Activated CD4-positive, alpha-beta T cell treated with anti-CD3 and anti-CD28 coated beads for 36 hours (primary cell): ENCODE measurements at regions not wholly inside any gene's neighbourhood (a gene's known extent, or its start where the extent isn't known, plus 50 kb on each side); places are given as distances from the start of the nearest gene placed in this dataset.
"Not testable (repeated sequence)": the region's sequence is repeated elsewhere in the genome, so short reads cannot be mapped to it uniquely, and the experiment has no call there.

Experiments
- ATAC-seq: fragments of 200-7000 bp; cut with Tn5 transposase; one replicate; pipeline ENCODE4 v1.10.0; 2021; ENCODE audit warnings: mild to moderate bottlenecking, moderate library complexity
- CTCF ChIA-PET: fragments of 350-600 bp; sonication (Branson Sonifier 250); formaldehyde crosslinking; loops from one replicate; lab custom pipeline; 2021; ENCODE audit warnings: antibody characterized with exemption; lab: Charles Lee
- POLR2A ChIA-PET: fragments of 350-600 bp; sonication (Branson Sonifier 250); formaldehyde crosslinking; loops from one replicate; lab custom pipeline; 2021; ENCODE audit warnings: antibody characterized with exemption, inconsistent platforms; lab: Charles Lee
- DNase-seq: peaks from one replicate; pipeline ENCODE4 v3.0.0-alpha.2; 2020
- H3K27ac Mint-ChIP-seq: one replicate; pipeline ENCODE4 v1.8.0; 2021; ENCODE audit warnings: mixed read lengths
- H3K27me3 Mint-ChIP-seq: one replicate; pipeline ENCODE4 v1.8.0; 2021; ENCODE audit warnings: mixed read lengths
- H3K36me3 Mint-ChIP-seq: one replicate; pipeline ENCODE4 v1.8.0; 2021; ENCODE audit warnings: low read depth, mixed read lengths
- H3K4me1 Mint-ChIP-seq: one replicate; pipeline ENCODE4 v1.8.0; 2021; ENCODE audit warnings: mixed read lengths
- H3K4me3 Mint-ChIP-seq: one replicate; pipeline ENCODE4 v1.8.0; 2021; ENCODE audit warnings: mild to moderate bottlenecking, moderate library complexity, mixed read lengths
- H3K9me3 Mint-ChIP-seq: one replicate; pipeline ENCODE4 v1.8.0; 2021; ENCODE audit warnings: low read depth, mixed read lengths
- intact Hi-C, 2 experiments: fragments of 100-400 bp; cut with DNase I in 1 of 2; cut with micrococcal nuclease in 1 of 2; formaldehyde crosslinking; loops; one replicate each; pipeline versions ENCODE4 v1.14.2 to v1.15.1; 2022 to 2024; cut with DNase I, micrococcal nuclease

GRCh38 chr13:108077284-108077683 is 138.1 kb downstream of the LIG4 start:
- ATAC-seq (no peak), DNase-seq (no peak)
- Mint-ChIP-seq H3K9me3 (peaks cover 15% of the 10 kb centered on the region), H3K27ac (no peak overlapping the region), H3K4me1 (no peaks in the 10 kb centered on the region), H3K4me3 (no peak overlapping the region), H3K36me3 (no peaks in the 10 kb centered on the region), H3K27me3 (no peaks in the 10 kb centered on the region)
- ChIA-PET CTCF (no interaction called here), POLR2A (no interaction called here)
- intact Hi-C loops: no loop called here

DNA sequence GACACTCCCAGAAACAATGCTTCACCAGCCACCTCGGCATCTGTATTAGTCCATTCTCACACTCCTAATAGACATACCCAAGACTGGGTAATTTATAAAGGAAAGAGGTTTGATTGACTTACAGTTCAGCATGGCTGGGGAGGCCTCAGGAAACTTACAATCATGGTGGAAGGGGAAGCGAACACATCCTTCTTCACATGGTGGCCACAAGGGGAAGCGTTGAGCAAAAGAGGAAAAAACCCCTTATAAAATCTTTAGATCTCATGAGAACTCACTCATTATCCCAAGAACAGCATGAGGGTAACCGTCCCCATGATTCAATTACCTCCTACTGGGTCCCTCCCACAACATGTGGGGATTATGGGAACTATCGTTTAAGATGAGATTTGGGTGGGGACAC is 140.9 kb downstream of the LIG4 start:
- not testable (repeated sequence) for H3K4me3 Mint-ChIP-seq
- H3K9me3 Mint-ChIP-seq: peaks cover 20% of the 10 kb centered on the region

GRCh38 chr13:108070925-108071324 is 144.4 kb downstream of the LIG4 start:
- Mint-ChIP-seq H3K27me3 (no peaks in the 10 kb centered on the region), H3K9me3 (peaks cover 6% of the 10 kb centered on the region), H3K4me1 (no peaks in the 10 kb centered on the region), H3K27ac (no peak overlapping the region), H3K36me3 (no peaks in the 10 kb centered on the region), H3K4me3 (no peak overlapping the region)
- ChIA-PET CTCF (no interaction called here), POLR2A (no interaction called here)
- DNase-seq: no peak
- intact Hi-C loops: no loop called here
- no peak for ATAC-seq

More for the DNA sequence above, 140.9 kb downstream of the LIG4 start:
- DNase-seq, intact Hi-C loops, H3K27me3 Mint-ChIP-seq, H3K36me3 Mint-ChIP-seq, H3K4me1 Mint-ChIP-seq, ATAC-seq, CTCF ChIA-PET, POLR2A ChIA-PET, H3K27ac Mint-ChIP-seq: not testable (repeated sequence)

DNA sequence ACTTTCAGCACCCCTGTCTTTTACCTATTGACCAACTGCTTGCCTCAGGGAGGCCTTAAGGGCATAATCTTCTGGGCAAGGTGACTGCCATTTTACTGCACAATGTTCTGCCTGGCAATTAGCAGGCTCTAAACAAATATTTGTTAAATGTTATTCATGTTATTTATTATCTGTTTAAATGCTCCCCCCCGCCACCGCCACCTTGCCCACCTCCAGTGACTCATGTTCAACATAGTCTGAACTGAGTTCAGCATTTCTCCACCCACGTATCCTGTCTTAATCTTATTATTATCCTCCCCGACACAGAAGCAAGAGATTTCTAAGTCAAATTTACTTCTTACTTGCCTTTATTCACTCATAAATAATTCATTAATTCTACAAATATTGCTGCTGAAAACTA is 144.8 kb downstream of the LIG4 start:
- POLR2A ChIA-PET: no interaction called here
- CTCF ChIA-PET: no interaction called here

GRCh38 chr13:108069521-108070210 is 145.7 kb downstream of the LIG4 start:
- DNase-seq (no peak), ATAC-seq (no peak)
- H3K9me3 Mint-ChIP-seq: peaks cover 6% of the 10 kb centered on the region
- intact Hi-C loops: no loop called here
- no peaks in the 10 kb centered on the region for H3K4me1 Mint-ChIP-seq
- ChIA-PET CTCF (no interaction called here), POLR2A (no interaction called here)
- H3K4me3 Mint-ChIP-seq: no peak overlapping the region
- no peak overlapping the region for H3K27ac Mint-ChIP-seq
- no peaks in the 10 kb centered on the region for H3K36me3 Mint-ChIP-seq
- no peaks in the 10 kb centered on the region for H3K27me3 Mint-ChIP-seq

More for the DNA sequence above, 144.8 kb downstream of the LIG4 start:
- H3K4me1 Mint-ChIP-seq: no peaks in the 10 kb centered on the region
- ATAC-seq: no peak
- intact Hi-C loops: no loop called here
- H3K36me3 Mint-ChIP-seq: no peaks in the 10 kb centered on the region
- H3K9me3 Mint-ChIP-seq: peaks cover 6% of the 10 kb centered on the region
- DNase-seq: no peak
- H3K27ac Mint-ChIP-seq: no peak overlapping the region
- no peaks in the 10 kb centered on the region for H3K27me3 Mint-ChIP-seq
- H3K4me3 Mint-ChIP-seq: no peak overlapping the region

DNA sequence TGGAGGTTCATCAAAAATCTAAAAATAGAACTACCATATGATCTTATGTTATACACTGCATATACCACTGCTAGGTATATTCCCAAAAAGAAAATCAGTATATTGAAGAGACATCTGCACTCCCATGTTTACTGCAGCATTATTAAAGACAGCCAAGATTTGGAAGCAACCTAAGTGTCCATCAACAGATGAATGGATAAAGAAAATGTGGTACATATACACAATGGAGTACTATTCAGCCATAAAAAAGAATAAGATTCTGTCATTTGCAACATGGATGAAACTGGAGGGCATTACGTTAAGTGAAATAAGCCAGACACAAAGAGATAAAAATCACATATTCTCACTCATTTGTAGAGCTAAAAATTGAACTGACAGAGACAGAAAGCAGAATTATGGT is 151.0 kb downstream of the LIG4 start:
- H3K36me3 Mint-ChIP-seq, CTCF ChIA-PET, H3K27me3 Mint-ChIP-seq, H3K27ac Mint-ChIP-seq, intact Hi-C loops, H3K4me1 Mint-ChIP-seq, H3K4me3 Mint-ChIP-seq, DNase-seq, POLR2A ChIA-PET, H3K9me3 Mint-ChIP-seq, ATAC-seq: not testable (repeated sequence)

DNA sequence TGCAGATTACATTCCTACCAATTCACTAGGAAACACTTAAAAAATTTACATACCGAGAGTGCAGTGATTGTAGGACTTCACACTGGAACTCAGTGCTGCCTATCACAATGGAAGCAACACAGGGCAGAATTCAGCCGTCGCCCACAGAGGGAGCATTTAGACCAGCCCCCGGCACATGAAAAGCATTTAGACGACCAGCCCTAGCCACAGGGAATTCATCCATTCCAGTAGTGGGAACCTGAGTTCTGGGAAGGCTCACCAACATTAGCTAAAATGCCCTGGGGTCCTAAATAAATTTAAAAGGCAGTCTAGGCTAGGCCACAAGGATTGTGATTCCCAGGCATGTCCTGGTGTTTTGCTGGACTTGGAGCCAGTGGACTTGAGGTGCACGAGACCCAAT is 155.2 kb downstream of the LIG4 start:
- DNase-seq (no peak), ATAC-seq (no peak)
- Mint-ChIP-seq H3K27me3 (no peaks in the 10 kb centered on the region), H3K4me3 (no peak overlapping the region), H3K4me1 (no peaks in the 10 kb centered on the region), H3K9me3 (peaks cover 4% of the 10 kb centered on the region), H3K36me3 (no peaks in the 10 kb centered on the region), H3K27ac (no peak overlapping the region)
- POLR2A ChIA-PET: no interaction called here
- CTCF ChIA-PET: no interaction called here
- intact Hi-C loops: no loop called here

DNA sequence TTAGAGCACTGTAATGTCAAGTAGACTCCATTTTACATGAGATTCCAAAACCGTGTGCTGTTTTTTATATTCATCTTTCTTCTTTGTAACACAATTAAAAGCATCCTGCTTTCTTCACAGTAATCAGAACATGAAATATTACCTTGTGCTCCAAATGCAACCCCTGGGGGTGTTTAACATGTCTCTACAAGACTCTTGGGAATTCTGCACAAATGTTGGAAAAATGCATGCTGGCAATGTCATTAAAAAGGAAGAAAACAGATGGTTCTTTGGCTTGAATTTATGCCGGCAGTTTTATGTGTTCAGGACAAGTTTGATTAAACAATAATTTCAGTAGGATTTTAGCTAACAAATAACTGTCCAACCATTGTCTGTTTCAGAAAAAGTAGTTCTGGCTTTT is 159.1 kb downstream of the LIG4 start:
- CTCF ChIA-PET: no interaction called here
- Mint-ChIP-seq H3K27me3 (no peaks in the 10 kb centered on the region), H3K36me3 (no peaks in the 10 kb centered on the region), H3K4me1 (no peaks in the 10 kb centered on the region), H3K4me3 (no peak overlapping the region), H3K27ac (no peak overlapping the region), H3K9me3 (no peaks in the 10 kb centered on the region)
- DNase-seq (no peak), ATAC-seq (no peak)
- intact Hi-C loops: no loop called here
- POLR2A ChIA-PET: interaction anchor here (0.7 kb wide), 1 partner anchor 30 kb away, joined by 3 read pairs; no protein-coding TSS in a partner anchor

DNA sequence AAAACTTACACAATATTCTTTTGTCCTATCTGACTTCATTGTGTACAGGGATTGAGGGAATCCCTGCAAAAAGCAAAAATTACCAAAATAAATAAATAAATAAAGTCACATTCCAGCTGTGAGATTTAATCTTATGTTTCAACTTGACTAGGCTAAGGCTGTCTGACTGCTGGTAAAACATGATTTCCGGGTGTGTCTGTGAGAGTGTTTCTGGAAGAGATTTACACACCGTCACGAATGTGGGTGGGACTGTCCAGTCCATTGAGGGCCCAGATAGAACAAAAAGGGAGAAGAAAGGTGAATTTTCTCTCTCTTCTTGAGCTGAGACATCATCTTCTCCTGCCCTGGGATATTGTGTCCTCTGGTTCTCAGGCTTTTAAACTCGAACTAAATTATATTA is 166.1 kb downstream of the LIG4 start:
- Mint-ChIP-seq H3K4me3 (no peak overlapping the region), H3K27me3 (peaks cover 2% of the 10 kb centered on the region), H3K27ac (no peak overlapping the region), H3K9me3 (no peaks in the 10 kb centered on the region), H3K4me1 (no peaks in the 10 kb centered on the region), H3K36me3 (no peaks in the 10 kb centered on the region)
- ChIA-PET CTCF (interaction anchor here (0.6 kb wide), 1 partner anchor 447 kb away, joined by 3 read pairs; no protein-coding TSS in a partner anchor), POLR2A (no interaction called here)
- intact Hi-C loops: no loop called here
- ATAC-seq (no peak), DNase-seq (no peak)

DNA sequence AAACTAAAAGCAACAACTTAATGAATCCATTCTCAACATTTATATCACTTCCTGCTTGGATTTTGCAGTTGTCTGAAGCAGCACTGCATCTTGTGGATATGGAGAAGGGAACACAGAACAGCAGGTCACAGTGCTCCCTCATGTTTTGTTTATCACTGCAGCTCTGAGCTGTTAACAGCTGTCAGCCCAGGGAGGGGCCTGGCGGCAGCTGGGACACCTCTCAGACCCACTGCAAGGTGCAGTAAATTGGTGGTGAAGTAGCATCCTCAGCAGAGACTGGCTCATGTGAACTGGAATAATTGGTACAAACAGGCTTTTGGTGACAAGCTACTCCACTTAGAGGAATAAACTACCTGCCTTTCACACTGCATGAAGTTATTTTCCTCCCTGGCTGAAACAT is 170.4 kb downstream of the LIG4 start:
- intact Hi-C loops: no loop called here
- no peak overlapping the region for H3K4me3 Mint-ChIP-seq

GRCh38 chr13:108042866-108043265 is 172.5 kb downstream of the LIG4 start:
- H3K27me3 Mint-ChIP-seq, H3K27ac Mint-ChIP-seq, POLR2A ChIA-PET, H3K4me3 Mint-ChIP-seq, CTCF ChIA-PET, DNase-seq, H3K4me1 Mint-ChIP-seq, ATAC-seq, H3K36me3 Mint-ChIP-seq, intact Hi-C loops, H3K9me3 Mint-ChIP-seq: not testable (repeated sequence)

More for the DNA sequence above, 170.4 kb downstream of the LIG4 start:
- no peaks in the 10 kb centered on the region for H3K36me3 Mint-ChIP-seq
- peaks cover 2% of the 10 kb centered on the region for H3K27me3 Mint-ChIP-seq
- H3K27ac Mint-ChIP-seq: no peak overlapping the region
- CTCF ChIA-PET: no interaction called here
- H3K4me1 Mint-ChIP-seq: no peaks in the 10 kb centered on the region
- H3K9me3 Mint-ChIP-seq: no peaks in the 10 kb centered on the region
- POLR2A ChIA-PET: no interaction called here
- DNase-seq (no peak), ATAC-seq (no peak)

DNA sequence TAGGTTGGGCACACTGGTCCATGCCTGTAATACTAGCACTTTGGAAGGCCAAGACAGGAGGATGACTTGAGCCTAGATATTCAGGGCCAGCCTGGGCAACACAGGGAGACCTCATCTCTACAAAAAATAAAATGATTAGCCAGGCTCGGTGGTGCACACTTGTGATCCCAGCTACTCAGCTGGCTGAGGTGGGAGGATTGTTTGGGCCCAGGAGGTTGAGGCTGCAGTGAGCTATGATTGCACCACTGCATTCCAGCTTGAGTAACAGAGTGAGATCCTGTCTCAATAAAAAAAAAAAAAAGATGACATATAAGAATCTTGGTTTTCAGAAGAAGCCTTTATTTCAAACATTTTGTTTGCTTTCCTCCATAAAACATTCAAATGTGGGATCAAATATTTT is 178.0 kb downstream of the LIG4 start:
- no peak for DNase-seq
- Mint-ChIP-seq H3K27me3 (peaks cover 2% of the 10 kb centered on the region), H3K4me1 (no peaks in the 10 kb centered on the region), H3K36me3 (no peaks in the 10 kb centered on the region), H3K27ac (no peak overlapping the region), H3K9me3 (no peaks in the 10 kb centered on the region), H3K4me3 (no peak overlapping the region)
- POLR2A ChIA-PET: no interaction called here
- CTCF ChIA-PET: interaction anchor here (1.5 kb wide), 1 partner anchor 16 kb away, joined by 3 read pairs; no protein-coding TSS in a partner anchor
- intact Hi-C loops: no loop called here
- ATAC-seq: no peak
